DMS153 treated with DMSO at 0.1 percent for 48 hours (cell line): ENCODE measurements at regions not wholly inside any gene's neighbourhood (a gene's known extent, or its start where the extent isn't known, plus 50 kb on each side); places are given as distances from the start of the nearest gene placed in this dataset.

Experiments
- DNase-seq: peaks from one replicate; lab custom pipeline; 2025; ENCODE audit not compliant: unreplicated experiment; lab: John Stamatoyannopoulos, UW

- no peak for DNase-seq
These were observed 382.6 kb upstream of the DCN start for GRCh38 chr12:91565246-91565645.

- DNase-seq, result no peak
These were observed 380.6 kb upstream of the DCN start for GRCh38 chr12:91563011-91563765.

- no peak for DNase-seq
These were observed 379.9 kb upstream of the DCN start for GRCh38 chr12:91562476-91562875.

- no peak for DNase-seq
These were observed 379.3 kb upstream of the DCN start for GRCh38 chr12:91561958-91562325.

GRCh38 chr12:91561301-91561957 lies 378.8 kb upstream of the DCN start:
- DNase-seq, result no peak

- no peak for DNase-seq
These were observed 374.3 kb upstream of the DCN start for GRCh38 chr12:91556909-91557308.

- no peak for DNase-seq
These were observed 373.1 kb upstream of the DCN start for GRCh38 chr12:91555436-91556415.

GRCh38 chr12:91551927-91552326 lies 369.3 kb upstream of the DCN start:
- DNase-seq, result no peak

- DNase-seq, result no peak
These were observed 368.6 kb upstream of the DCN start for GRCh38 chr12:91551242-91551641.

- no peak for DNase-seq
These were observed 360.0 kb upstream of the DCN start for GRCh38 chr12:91542666-91543065.

GRCh38 chr12:91542067-91542466 lies 359.4 kb upstream of the DCN start:
- no peak for DNase-seq

- no peak for DNase-seq
These were observed 355.8 kb upstream of the DCN start for GRCh38 chr12:91538418-91538817.

GRCh38 chr12:91533366-91533765 lies 350.7 kb upstream of the DCN start:
- DNase-seq, result no peak

GRCh38 chr12:91529829-91530228 lies 347.2 kb upstream of the DCN start:
- no peak for DNase-seq

GRCh38 chr12:91523831-91524230 lies 341.2 kb upstream of the DCN start:
- no peak for DNase-seq

- DNase-seq, result no peak
These were observed 334.1 kb upstream of the DCN start for GRCh38 chr12:91516695-91517047.

- no peak for DNase-seq
These were observed 333.5 kb upstream of the DCN start for GRCh38 chr12:91515944-91516694.

- DNase-seq, result no peak
These were observed 330.7 kb upstream of the DCN start for GRCh38 chr12:91513313-91513712.

- peak; percentile 19 for DNase-seq
These were observed 329.3 kb upstream of the DCN start for GRCh38 chr12:91511795-91512420.

- no peak for DNase-seq
These were observed 325.1 kb upstream of the DCN start for GRCh38 chr12:91507754-91508153.

GRCh38 chr12:91506452-91506851 lies 323.8 kb upstream of the DCN start:
- peak; percentile 85 for DNase-seq
